HFFc6 (cell line): ENCODE measurements at regions not wholly inside any gene's neighbourhood (a gene's known extent, or its start where the extent isn't known, plus 50 kb on each side); places are given as distances from the start of the nearest gene placed in this dataset.

Source experiments
- DNase-seq: peaks from one replicate; pipeline ENCODE4 v3.0.0-alpha.2; 2018
- H3K27ac Mint-ChIP-seq: 2 replicates; pipeline ENCODE4 v1.8.0; 2020; ENCODE audit warnings: mild to moderate bottlenecking, mixed read lengths
- H3K27me3 Mint-ChIP-seq: 2 replicates; pipeline ENCODE4 v1.8.0; 2021; ENCODE audit warnings: mild to moderate bottlenecking, moderate library complexity, mixed read lengths; ENCODE audit not compliant: insufficient read depth
- H3K36me3 Mint-ChIP-seq: 2 replicates; pipeline ENCODE4 v1.8.0; 2021; ENCODE audit warnings: low read depth, mixed read lengths
- H3K4me1 Mint-ChIP-seq: 2 replicates; pipeline ENCODE4 v1.8.0; 2020; ENCODE audit warnings: low read depth, mixed read lengths
- H3K4me3 Mint-ChIP-seq: 2 replicates; pipeline ENCODE4 v1.8.0; 2020; ENCODE audit warnings: mild to moderate bottlenecking, moderate library complexity, mixed read lengths
- H3K9me3 Mint-ChIP-seq: 2 replicates; pipeline ENCODE4 v1.8.0; 2020; ENCODE audit warnings: mild to moderate bottlenecking, mixed read lengths
- CTCF ChIP-seq: fragments of 200-600 bp; sonication (generic); IDR thresholded peaks from 2 replicates; pipeline ENCODE4 v1.5.0; 2021; ENCODE audit warnings: antibody characterized with exemption, mild to moderate bottlenecking

- TF ChIP-seq CTCF, result no peak
- Mint-ChIP-seq H3K4me1 (no peaks in the 10 kb centered on the region), H3K9me3 (peaks cover 46% of the 10 kb centered on the region), H3K4me3 (no peak overlapping the region), H3K36me3 (no peaks in the 10 kb centered on the region), H3K27ac (no peak overlapping the region), H3K27me3 (no peaks in the 10 kb centered on the region)
- no peak for DNase-seq
Observed at GRCh38 chr13:86051134-86052103, 252.2 kb upstream of the SLITRK6 start.

- Mint-ChIP-seq H3K27me3 (no peaks in the 10 kb centered on the region), H3K4me3 (no peak overlapping the region), H3K27ac (no peak overlapping the region), H3K36me3 (no peaks in the 10 kb centered on the region), H3K9me3 (peaks cover 33% of the 10 kb centered on the region), H3K4me1 (no peaks in the 10 kb centered on the region)
- no peak for DNase-seq
- TF ChIP-seq CTCF, result no peak
Observed at GRCh38 chr13:86038490-86038889, 239.3 kb upstream of the SLITRK6 start.

- H3K4me1 Mint-ChIP-seq, result no peaks in the 10 kb centered on the region
- H3K27ac Mint-ChIP-seq, result no peak overlapping the region
- peaks cover 13% of the 10 kb centered on the region for H3K9me3 Mint-ChIP-seq
Observed at GRCh38 chr13:86020351-86021002, 221.3 kb upstream of the SLITRK6 start.

GRCh38 chr13:86006317-86006716 lies 207.1 kb upstream of the SLITRK6 start:
- no peak for DNase-seq
- no peak overlapping the region for H3K4me3 Mint-ChIP-seq
- peaks cover 15% of the 10 kb centered on the region for H3K9me3 Mint-ChIP-seq
- no peaks in the 10 kb centered on the region for H3K4me1 Mint-ChIP-seq
- no peak overlapping the region for H3K27ac Mint-ChIP-seq
- no peaks in the 10 kb centered on the region for H3K36me3 Mint-ChIP-seq
- no peaks in the 10 kb centered on the region for H3K27me3 Mint-ChIP-seq
- no peak for TF ChIP-seq CTCF

More at GRCh38 chr13:86020351-86021002, 221.3 kb upstream of the SLITRK6 start:
- Mint-ChIP-seq H3K4me3 (no peak overlapping the region), H3K27me3 (no peaks in the 10 kb centered on the region), H3K36me3 (no peaks in the 10 kb centered on the region)
- no peak for TF ChIP-seq CTCF
- no peak for DNase-seq

- Mint-ChIP-seq H3K9me3 (peaks cover 5% of the 10 kb centered on the region; the same call in 1 of the 2 replicates), H3K36me3 (no peaks in the 10 kb centered on the region), H3K27ac (no peak overlapping the region), H3K4me1 (no peaks in the 10 kb centered on the region), H3K27me3 (no peaks in the 10 kb centered on the region), H3K4me3 (no peak overlapping the region)
- no peak for DNase-seq
- TF ChIP-seq CTCF, result no peak
Observed at GRCh38 chr13:86003029-86003428, 203.8 kb upstream of the SLITRK6 start.
